Peyer's patch (tissue), 4 donors: ENCODE measurements at regions not wholly inside any gene's neighbourhood (a gene's known extent, or its start where the extent isn't known, plus 50 kb on each side); places are given as distances from the start of the nearest gene placed in this dataset.

Experiments used
- POLR2A ChIP-seq, 2 donors: fragments of 450-650 bp; IDR thresholded peaks; one replicate each; pipeline ENCODE4 v1.5.1; 2017; ENCODE audit warnings: antibody characterized with exemption in 2 of 2, mild to moderate bottlenecking in 2 of 2, moderate library complexity in 2 of 2
- TF ChIP-seq, protein P1 (sequence below), 6 experiments: fragments of 450-650 bp in 4 of 6; fragments of 200-600 bp in 2 of 6; sonication (generic) in 1 of 6; IDR thresholded peaks; one replicate each; pipeline ENCODE4 v1.5.1; 2017 to 2019; ENCODE audit warnings: antibody characterized with exemption in 6 of 6, mild to moderate bottlenecking in 3 of 6, moderate library complexity in 1 of 6

- TF ChIP-seq, protein P1, sequence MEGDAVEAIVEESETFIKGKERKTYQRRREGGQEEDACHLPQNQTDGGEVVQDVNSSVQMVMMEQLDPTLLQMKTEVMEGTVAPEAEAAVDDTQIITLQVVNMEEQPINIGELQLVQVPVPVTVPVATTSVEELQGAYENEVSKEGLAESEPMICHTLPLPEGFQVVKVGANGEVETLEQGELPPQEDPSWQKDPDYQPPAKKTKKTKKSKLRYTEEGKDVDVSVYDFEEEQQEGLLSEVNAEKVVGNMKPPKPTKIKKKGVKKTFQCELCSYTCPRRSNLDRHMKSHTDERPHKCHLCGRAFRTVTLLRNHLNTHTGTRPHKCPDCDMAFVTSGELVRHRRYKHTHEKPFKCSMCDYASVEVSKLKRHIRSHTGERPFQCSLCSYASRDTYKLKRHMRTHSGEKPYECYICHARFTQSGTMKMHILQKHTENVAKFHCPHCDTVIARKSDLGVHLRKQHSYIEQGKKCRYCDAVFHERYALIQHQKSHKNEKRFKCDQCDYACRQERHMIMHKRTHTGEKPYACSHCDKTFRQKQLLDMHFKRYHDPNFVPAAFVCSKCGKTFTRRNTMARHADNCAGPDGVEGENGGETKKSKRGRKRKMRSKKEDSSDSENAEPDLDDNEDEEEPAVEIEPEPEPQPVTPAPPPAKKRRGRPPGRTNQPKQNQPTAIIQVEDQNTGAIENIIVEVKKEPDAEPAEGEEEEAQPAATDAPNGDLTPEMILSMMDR (IDR thresholded peaks at IDR 0.05): no peak
- no peak for TF ChIP-seq POLR2A (IDR thresholded peaks at IDR 0.05)
These were observed 483.6 kb downstream of the INHBA start for GRCh38 chr7:41219276-41219675.
